ENCODE measurements at regions not wholly inside any gene's neighbourhood (a gene's known extent, or its start where the extent isn't known, plus 50 kb on each side); places are given as distances from the start of the nearest gene placed in this dataset.

DNA sequence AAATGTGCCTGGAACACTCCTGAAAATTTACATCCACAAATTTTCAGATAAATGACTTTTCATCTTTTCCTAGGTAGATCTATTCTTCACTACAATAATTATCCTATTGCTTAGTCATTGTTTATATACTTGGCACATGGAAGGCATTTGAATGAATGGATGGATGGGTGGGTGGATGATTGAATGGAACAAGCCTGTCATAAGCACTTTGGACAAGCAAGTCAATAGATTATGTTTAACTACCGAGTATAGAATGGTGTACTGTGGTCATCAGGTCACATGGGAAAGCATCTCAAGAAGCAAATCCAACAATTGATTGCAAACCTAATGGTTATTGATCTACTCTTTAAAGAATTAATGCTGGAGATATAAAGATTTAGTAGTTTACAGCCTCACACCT is 114.4 kb upstream of the DMRTA1 start:
- TF ChIP-seq, protein P1, sequence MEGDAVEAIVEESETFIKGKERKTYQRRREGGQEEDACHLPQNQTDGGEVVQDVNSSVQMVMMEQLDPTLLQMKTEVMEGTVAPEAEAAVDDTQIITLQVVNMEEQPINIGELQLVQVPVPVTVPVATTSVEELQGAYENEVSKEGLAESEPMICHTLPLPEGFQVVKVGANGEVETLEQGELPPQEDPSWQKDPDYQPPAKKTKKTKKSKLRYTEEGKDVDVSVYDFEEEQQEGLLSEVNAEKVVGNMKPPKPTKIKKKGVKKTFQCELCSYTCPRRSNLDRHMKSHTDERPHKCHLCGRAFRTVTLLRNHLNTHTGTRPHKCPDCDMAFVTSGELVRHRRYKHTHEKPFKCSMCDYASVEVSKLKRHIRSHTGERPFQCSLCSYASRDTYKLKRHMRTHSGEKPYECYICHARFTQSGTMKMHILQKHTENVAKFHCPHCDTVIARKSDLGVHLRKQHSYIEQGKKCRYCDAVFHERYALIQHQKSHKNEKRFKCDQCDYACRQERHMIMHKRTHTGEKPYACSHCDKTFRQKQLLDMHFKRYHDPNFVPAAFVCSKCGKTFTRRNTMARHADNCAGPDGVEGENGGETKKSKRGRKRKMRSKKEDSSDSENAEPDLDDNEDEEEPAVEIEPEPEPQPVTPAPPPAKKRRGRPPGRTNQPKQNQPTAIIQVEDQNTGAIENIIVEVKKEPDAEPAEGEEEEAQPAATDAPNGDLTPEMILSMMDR (IDR thresholded peaks at IDR 0.05; ENCODE audit: low read depth, low read length): no peak
- TF ChIP-seq EZH2phosphoT487 (IDR thresholded peaks at IDR 0.05; ENCODE audit: low read depth): no peak

Measured in OCI-LY3 (cell line).